ENCODE measurements at regions not wholly inside any gene's neighbourhood (a gene's known extent, or its start where the extent isn't known, plus 50 kb on each side); places are given as distances from the start of the nearest gene placed in this dataset.

DNA sequence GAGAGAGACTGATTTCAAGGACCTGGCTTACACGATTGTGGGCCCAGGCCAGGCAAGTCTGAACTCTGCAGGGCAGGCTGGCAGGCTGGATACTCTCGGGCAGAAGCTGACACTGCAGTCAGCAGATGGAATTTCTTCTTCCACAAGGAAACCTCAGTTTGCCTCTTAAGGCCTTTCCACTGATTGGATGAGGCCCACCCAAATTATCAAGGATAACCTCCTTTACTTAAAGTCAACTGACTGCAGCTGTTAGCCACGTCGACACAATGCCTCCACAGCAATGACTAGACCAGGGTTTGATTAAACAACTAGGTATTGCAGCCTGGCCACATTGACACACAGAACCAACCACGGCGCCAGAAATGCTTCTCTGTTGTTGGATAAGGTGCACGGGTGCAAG, 130.5 kb downstream of the PSMG1 start:
- TF ChIP-seq, protein P1, sequence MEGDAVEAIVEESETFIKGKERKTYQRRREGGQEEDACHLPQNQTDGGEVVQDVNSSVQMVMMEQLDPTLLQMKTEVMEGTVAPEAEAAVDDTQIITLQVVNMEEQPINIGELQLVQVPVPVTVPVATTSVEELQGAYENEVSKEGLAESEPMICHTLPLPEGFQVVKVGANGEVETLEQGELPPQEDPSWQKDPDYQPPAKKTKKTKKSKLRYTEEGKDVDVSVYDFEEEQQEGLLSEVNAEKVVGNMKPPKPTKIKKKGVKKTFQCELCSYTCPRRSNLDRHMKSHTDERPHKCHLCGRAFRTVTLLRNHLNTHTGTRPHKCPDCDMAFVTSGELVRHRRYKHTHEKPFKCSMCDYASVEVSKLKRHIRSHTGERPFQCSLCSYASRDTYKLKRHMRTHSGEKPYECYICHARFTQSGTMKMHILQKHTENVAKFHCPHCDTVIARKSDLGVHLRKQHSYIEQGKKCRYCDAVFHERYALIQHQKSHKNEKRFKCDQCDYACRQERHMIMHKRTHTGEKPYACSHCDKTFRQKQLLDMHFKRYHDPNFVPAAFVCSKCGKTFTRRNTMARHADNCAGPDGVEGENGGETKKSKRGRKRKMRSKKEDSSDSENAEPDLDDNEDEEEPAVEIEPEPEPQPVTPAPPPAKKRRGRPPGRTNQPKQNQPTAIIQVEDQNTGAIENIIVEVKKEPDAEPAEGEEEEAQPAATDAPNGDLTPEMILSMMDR (IDR thresholded peaks at IDR 0.05; ENCODE audit: borderline replicate concordance, extremely low read depth, low read length, poor library complexity, severe bottlenecking): no peak
- TF ChIP-seq EZH2 (IDR thresholded peaks at IDR 0.05; ENCODE audit: borderline replicate concordance, low read depth, low read length, severe bottlenecking): no peak
